ENCODE measurements at regions not wholly inside any gene's neighbourhood (a gene's known extent, or its start where the extent isn't known, plus 50 kb on each side); places are given as distances from the start of the nearest gene placed in this dataset.

GRCh38 chr2:2699121-2699505, 368.0 kb upstream of the MYT1L start:
- TF ChIP-seq PATZ1 (CRISPR knock-in tag; IDR thresholded peaks at IDR 0.05; ENCODE audit: borderline replicate concordance) (no peak), ARNTL (CRISPR knock-in tag; IDR thresholded peaks at IDR 0.05; ENCODE audit: borderline replicate concordance, low read depth) (no peak), ZFP3 (CRISPR knock-in tag; IDR thresholded peaks at IDR 0.05) (no peak), TOX (CRISPR knock-in tag; IDR thresholded peaks at IDR 0.05; ENCODE audit: borderline replicate concordance) (no peak), CSRNP3 (CRISPR knock-in tag; IDR thresholded peaks at IDR 0.05) (no peak), ISL1 (CRISPR knock-in tag; IDR thresholded peaks at IDR 0.05) (no peak), SNAI2 (CRISPR knock-in tag; IDR thresholded peaks at IDR 0.05) (no peak), ZNF70 (CRISPR knock-in tag; IDR thresholded peaks at IDR 0.05) (no peak), ESRRG (CRISPR knock-in tag; IDR thresholded peaks at IDR 0.05) (no peak), RARB (CRISPR knock-in tag; IDR thresholded peaks at IDR 0.05) (no peak), ZFP30 (CRISPR knock-in tag; IDR thresholded peaks at IDR 0.05) (no peak)
- TF ChIP-seq, protein P1, sequence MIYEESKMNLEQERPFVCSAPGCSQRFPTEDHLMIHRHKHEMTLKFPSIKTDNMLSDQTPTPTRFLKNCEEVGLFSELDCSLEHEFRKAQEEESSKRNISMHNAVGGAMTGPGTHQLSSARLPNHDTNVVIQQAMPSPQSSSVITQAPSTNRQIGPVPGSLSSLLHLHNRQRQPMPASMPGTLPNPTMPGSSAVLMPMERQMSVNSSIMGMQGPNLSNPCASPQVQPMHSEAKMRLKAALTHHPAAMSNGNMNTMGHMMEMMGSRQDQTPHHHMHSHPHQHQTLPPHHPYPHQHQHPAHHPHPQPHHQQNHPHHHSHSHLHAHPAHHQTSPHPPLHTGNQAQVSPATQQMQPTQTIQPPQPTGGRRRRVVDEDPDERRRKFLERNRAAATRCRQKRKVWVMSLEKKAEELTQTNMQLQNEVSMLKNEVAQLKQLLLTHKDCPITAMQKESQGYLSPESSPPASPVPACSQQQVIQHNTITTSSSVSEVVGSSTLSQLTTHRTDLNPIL (CRISPR knock-in tag; IDR thresholded peaks at IDR 0.05; ENCODE audit: low read depth), result no peak

All from SK-N-SH treated with all-trans-retinoic acid at 6 μM for 48 hours (cell line).